ENCODE measurements at regions not wholly inside any gene's neighbourhood (a gene's known extent, or its start where the extent isn't known, plus 50 kb on each side); places are given as distances from the start of the nearest gene placed in this dataset.

DNA sequence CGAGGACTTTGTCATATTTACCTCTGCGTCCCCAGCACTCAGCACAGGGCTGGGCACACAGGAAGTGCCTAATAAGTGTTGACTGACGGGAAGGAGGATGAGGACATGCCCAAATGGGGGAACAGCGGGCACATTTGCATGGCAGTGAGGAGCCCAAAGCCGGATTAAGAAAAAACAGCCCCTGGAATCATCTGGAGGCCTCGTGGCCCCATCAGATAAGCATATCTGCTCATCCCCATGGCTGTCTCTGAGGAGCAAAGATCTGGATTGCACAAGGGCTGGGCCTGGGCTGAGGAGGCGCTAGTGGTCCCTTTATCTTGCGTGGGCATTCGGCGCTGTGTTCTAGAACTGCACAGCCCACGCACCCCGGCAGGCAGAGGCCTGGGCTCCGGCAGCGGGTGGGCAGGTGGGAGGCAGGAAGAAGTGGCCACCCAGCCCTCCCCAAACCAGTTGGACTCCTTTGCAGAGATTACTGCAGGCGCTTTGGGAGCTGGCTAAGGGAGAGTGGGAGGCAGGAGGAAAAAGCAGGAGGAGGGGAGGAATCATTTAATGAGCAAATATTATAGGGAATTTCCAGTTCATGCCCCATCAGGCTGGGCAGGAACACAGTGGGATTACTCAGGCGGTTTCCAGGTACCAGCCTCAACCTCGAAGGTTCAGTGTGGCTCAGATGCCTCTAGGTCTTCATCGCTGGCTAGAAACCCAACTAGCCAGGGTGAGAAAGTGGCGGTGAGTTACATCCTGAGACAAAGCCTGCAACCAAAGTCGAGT is 108.1 kb downstream of the CEBPB start:
- ATAC-seq (peak; percentile 80), DNase-seq (ENCODE audit: extremely low read depth in 1 of 4, low spot score in 3 of 4) (peak; percentile 65 to 83 (median 72)), FAIRE-seq (peak; percentile 61)
- ChIA-PET CTCF (ENCODE audit: low intra/inter-chr PET ratio) (interaction anchor here (0.6 kb wide), 1 partner anchor 162 kb away, joined by 3 read pairs; no protein-coding TSS in a partner anchor), POLR2A (no interaction called here)
- Histone ChIP-seq H3K4me1 (replicated peaks in 1 of 2; ENCODE audit: control insufficient read depth in 2 of 2, insufficient read depth in 2 of 2, low read length in 2 of 2) (peaks cover 37 to 45% of the 10 kb centered on the region in 2 experiments), H3K9me1 (ENCODE audit: control insufficient read depth, insufficient read depth, low read length) (no peaks in the 10 kb centered on the region), H4K20me1 (replicated peaks; ENCODE audit: control insufficient read depth, insufficient read depth, low read length) (no peaks in the 10 kb centered on the region), H3K4me3 (no peak overlapping the region), H3K79me2 (ENCODE audit: control insufficient read depth, insufficient read depth, low read length) (no peaks in the 10 kb centered on the region), H3K9me3 (replicated peaks; ENCODE audit: control insufficient read depth, insufficient read depth, low read depth, low read length) (no peaks in the 10 kb centered on the region; the same call in 1 of the 2 replicates), H3K36me3 (ENCODE audit: control insufficient read depth, insufficient read depth, low read length) (no peaks in the 10 kb centered on the region), H3K27ac (ENCODE audit: extremely low read depth, low read depth, low read length) (no peak overlapping the region; the same call in 2 of the 3 replicates), H2AFZ (ENCODE audit: low read depth, low read length) (0 out of 2 replicates have a peak overlapping the region, but pooled peaks have one; percentile 18), H3K27me3 (ENCODE audit: control insufficient read depth in 2 of 2, insufficient read depth in 2 of 2, low read length in 2 of 2) (no peaks in the 10 kb centered on the region), H3K4me2 (ENCODE audit: insufficient read depth, low read length) (peak overlapping the region; percentile 28; the same call in 1 of the 2 replicates), H3K9ac (ENCODE audit: insufficient read depth in 1 of 2, low read depth in 2 of 2, low read length in 2 of 2) (peak overlapping the region; percentile 7 to 24; a peak in 1 of 4 replicates)
- in situ Hi-C loops (cut with MboI): no loop called here
- no TSS peak for BruUV-seq (replicated peaks)
- 26% methylated on average over 20 of the region's 20 CpGs for WGBS (ENCODE audit: insufficient coverage, low coverage, missing lambda C conversion rate)
- intact Hi-C loops (cut with micrococcal nuclease): no loop called here
- TF ChIP-seq GATA2 (CRISPR knock-in tag; IDR thresholded peaks at IDR 0.05) (peak; percentile 81), TRIM24 (IDR thresholded peaks at IDR 0.05) (peak; percentile 85 to 92), RBBP5 (IDR thresholded peaks at IDR 0.05; ENCODE audit: borderline replicate concordance, insufficient read depth, low read length, poor library complexity, severe bottlenecking) (no peak), FOXK2 (conservative IDR thresholded peaks at IDR 0.05 in 1 of 2, IDR thresholded peaks at IDR 0.05 in 1 of 2; ENCODE audit: low read depth in 2 of 2) (no peak), MTA3 (IDR thresholded peaks at IDR 0.05; ENCODE audit: borderline replicate concordance) (peak; percentile 87), NBN (IDR thresholded peaks at IDR 0.05; ENCODE audit: low read depth) (no peak), ZNF75A (CRISPR knock-in tag; IDR thresholded peaks at IDR 0.05) (no peak), PTRF (tag; IDR thresholded peaks at IDR 0.05) (no peak), CBFA2T2 (conservative IDR thresholded peaks at IDR 0.05) (peak; percentile 93), STAT5A (IDR thresholded peaks at IDR 0.05; ENCODE audit: borderline replicate concordance, low read length) (peak; percentile 79; the same call in 1 of the 2 replicates), HDAC1 (IDR thresholded peaks at IDR 0.05) (peak in 1 of 2 experiments; percentile 81; a peak in 2 of 4 replicates), TFAM (CRISPR knock-in tag; conservative IDR thresholded peaks at IDR 0.05) (no peak), ZNF354B (CRISPR knock-in tag; IDR thresholded peaks at IDR 0.05) (no peak)
- TF ChIP-seq, protein P1, sequence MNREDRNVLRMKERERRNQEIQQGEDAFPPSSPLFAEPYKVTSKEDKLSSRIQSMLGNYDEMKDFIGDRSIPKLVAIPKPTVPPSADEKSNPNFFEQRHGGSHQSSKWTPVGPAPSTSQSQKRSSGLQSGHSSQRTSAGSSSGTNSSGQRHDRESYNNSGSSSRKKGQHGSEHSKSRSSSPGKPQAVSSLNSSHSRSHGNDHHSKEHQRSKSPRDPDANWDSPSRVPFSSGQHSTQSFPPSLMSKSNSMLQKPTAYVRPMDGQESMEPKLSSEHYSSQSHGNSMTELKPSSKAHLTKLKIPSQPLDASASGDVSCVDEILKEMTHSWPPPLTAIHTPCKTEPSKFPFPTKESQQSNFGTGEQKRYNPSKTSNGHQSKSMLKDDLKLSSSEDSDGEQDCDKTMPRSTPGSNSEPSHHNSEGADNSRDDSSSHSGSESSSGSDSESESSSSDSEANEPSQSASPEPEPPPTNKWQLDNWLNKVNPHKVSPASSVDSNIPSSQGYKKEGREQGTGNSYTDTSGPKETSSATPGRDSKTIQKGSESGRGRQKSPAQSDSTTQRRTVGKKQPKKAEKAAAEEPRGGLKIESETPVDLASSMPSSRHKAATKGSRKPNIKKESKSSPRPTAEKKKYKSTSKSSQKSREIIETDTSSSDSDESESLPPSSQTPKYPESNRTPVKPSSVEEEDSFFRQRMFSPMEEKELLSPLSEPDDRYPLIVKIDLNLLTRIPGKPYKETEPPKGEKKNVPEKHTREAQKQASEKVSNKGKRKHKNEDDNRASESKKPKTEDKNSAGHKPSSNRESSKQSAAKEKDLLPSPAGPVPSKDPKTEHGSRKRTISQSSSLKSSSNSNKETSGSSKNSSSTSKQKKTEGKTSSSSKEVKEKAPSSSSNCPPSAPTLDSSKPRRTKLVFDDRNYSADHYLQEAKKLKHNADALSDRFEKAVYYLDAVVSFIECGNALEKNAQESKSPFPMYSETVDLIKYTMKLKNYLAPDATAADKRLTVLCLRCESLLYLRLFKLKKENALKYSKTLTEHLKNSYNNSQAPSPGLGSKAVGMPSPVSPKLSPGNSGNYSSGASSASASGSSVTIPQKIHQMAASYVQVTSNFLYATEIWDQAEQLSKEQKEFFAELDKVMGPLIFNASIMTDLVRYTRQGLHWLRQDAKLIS (CRISPR knock-in tag; IDR thresholded peaks at IDR 0.05): no peak

Data from K562 (cell line).